Endodermal cell (in vitro differentiated cells): ENCODE measurements at regions not wholly inside any gene's neighbourhood (a gene's known extent, or its start where the extent isn't known, plus 50 kb on each side); places are given as distances from the start of the nearest gene placed in this dataset.

Experiments
- DNase-seq: peaks from one replicate; pipeline ENCODE4 v3.0.0-alpha.2; 2017
- H3K27ac ChIP-seq: 2 replicates; pipeline ENCODE4 v1.5.1; 2013; ENCODE audit warnings: mild to moderate bottlenecking, low read depth, low read length, moderate library complexity
- H3K27me3 ChIP-seq: 2 replicates; pipeline ENCODE4 v1.6.1; 2013; ENCODE audit warnings: mild to moderate bottlenecking, low read length, moderate library complexity; ENCODE audit not compliant: insufficient read depth, control insufficient read depth, poor library complexity, severe bottlenecking
- H3K36me3 ChIP-seq: 2 replicates; pipeline ENCODE4 v1.7.0; 2013; ENCODE audit warnings: mild to moderate bottlenecking, low read length, moderate library complexity; ENCODE audit not compliant: control insufficient read depth, insufficient read depth
- H3K4me1 ChIP-seq: one replicate; pipeline ENCODE4 v1.7.0; 2013; ENCODE audit warnings: low read length; ENCODE audit not compliant: control insufficient read depth, insufficient read depth
- H3K4me3 ChIP-seq: 2 replicates; pipeline ENCODE4 v1.5.1; 2013; ENCODE audit warnings: mild to moderate bottlenecking, low read length, moderate library complexity
- H3K9ac ChIP-seq: 2 replicates; pipeline ENCODE4 v1.6.1; 2013; ENCODE audit warnings: mild to moderate bottlenecking, low read length, moderate library complexity; ENCODE audit not compliant: poor library complexity, severe bottlenecking; ENCODE audit errors: extremely low read depth
- H3K9me3 ChIP-seq: 2 replicates; pipeline ENCODE4 v1.6.1; 2013; ENCODE audit warnings: mild to moderate bottlenecking, low read length, moderate library complexity; ENCODE audit not compliant: control insufficient read depth
- H3K27ac Mint-ChIP-seq: 2 replicates; pipeline ENCODE4 v1.8.0; 2020; ENCODE audit warnings: mixed read lengths
- H3K27me3 Mint-ChIP-seq: 2 replicates; pipeline ENCODE4 v1.8.0; 2021; ENCODE audit warnings: mild to moderate bottlenecking, mixed read lengths; ENCODE audit not compliant: insufficient read depth
- H3K36me3 Mint-ChIP-seq: 2 replicates; pipeline ENCODE4 v1.8.0; 2020; ENCODE audit warnings: low read depth, mixed read lengths
- H3K4me1 Mint-ChIP-seq: 2 replicates; pipeline ENCODE4 v1.8.0; 2020; ENCODE audit warnings: mixed read lengths
- H3K4me3 Mint-ChIP-seq: 2 replicates; pipeline ENCODE4 v1.8.0; 2020; ENCODE audit warnings: mild to moderate bottlenecking, moderate library complexity, mixed read lengths
- H3K9me3 Mint-ChIP-seq: 2 replicates; pipeline ENCODE4 v1.8.0; 2020; ENCODE audit warnings: mild to moderate bottlenecking, mixed read lengths
- WGBS, 2 experiments: methylation state at CpG; one replicate each; pipeline versions ENCODE4 v1.1.5 to v1.1.7; 2013; ENCODE audit warnings: missing lambda C conversion rate in 2 of 2, mixed read lengths in 1 of 2; ENCODE audit not compliant: insufficient coverage in 1 of 2, insufficient read length in 1 of 2; 5-methylcytosine and 5-hydroxymethylcytosine counted together
- TF ChIP-seq, protein P1 (sequence below): fragments of 200-600 bp; sonication (generic); conservative IDR thresholded peaks from 2 replicates; pipeline ENCODE4 v1.5.0; 2021; ENCODE audit warnings: antibody characterized with exemption, mild to moderate bottlenecking

DNA sequence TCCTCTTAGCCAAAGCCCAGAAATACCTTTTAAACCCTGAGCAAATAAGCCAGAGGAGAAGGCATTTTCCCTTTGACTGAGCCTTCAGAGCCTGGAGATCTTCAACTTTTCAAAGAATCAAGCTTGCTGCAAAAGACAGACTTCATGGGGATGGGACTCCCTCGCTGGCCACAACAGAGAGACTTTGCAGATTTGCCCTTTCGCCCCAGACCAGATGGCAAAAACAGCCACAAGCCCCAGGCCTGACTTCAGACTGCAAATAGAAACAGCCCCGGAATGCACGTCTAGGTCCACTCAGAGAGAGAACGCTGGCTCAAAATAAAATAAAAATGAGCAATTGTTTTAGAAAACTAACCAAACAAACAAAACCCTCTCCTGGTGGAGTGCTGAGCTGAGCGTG, 114.6 kb upstream of the MED13L start:
- TF ChIP-seq, protein P1, sequence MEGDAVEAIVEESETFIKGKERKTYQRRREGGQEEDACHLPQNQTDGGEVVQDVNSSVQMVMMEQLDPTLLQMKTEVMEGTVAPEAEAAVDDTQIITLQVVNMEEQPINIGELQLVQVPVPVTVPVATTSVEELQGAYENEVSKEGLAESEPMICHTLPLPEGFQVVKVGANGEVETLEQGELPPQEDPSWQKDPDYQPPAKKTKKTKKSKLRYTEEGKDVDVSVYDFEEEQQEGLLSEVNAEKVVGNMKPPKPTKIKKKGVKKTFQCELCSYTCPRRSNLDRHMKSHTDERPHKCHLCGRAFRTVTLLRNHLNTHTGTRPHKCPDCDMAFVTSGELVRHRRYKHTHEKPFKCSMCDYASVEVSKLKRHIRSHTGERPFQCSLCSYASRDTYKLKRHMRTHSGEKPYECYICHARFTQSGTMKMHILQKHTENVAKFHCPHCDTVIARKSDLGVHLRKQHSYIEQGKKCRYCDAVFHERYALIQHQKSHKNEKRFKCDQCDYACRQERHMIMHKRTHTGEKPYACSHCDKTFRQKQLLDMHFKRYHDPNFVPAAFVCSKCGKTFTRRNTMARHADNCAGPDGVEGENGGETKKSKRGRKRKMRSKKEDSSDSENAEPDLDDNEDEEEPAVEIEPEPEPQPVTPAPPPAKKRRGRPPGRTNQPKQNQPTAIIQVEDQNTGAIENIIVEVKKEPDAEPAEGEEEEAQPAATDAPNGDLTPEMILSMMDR, result no peak
- H3K4me1 Mint-ChIP-seq, result peaks cover 5% of the 10 kb centered on the region
- WGBS, 2 experiments, result 91 to 95% methylated on average over 3 to 6 of the region's 6 CpGs
- no peak overlapping the region for H3K27ac Mint-ChIP-seq
- no peak overlapping the region for H3K4me3 Mint-ChIP-seq
- H3K27me3 Mint-ChIP-seq, result peaks cover 2% of the 10 kb centered on the region
- no peak for DNase-seq
- H3K36me3 Mint-ChIP-seq, result no peaks in the 10 kb centered on the region
- no peak overlapping the region for H3K4me3 ChIP-seq
- H3K4me1 ChIP-seq, result no peaks in the 10 kb centered on the region
- H3K36me3 ChIP-seq, result no peaks in the 10 kb centered on the region
- no peak overlapping the region for H3K27ac ChIP-seq
- H3K9me3 Mint-ChIP-seq, result peaks cover 2% of the 10 kb centered on the region
- no peak overlapping the region for H3K9ac ChIP-seq
- H3K27me3 ChIP-seq, result no peaks in the 10 kb centered on the region
- H3K9me3 ChIP-seq, result peaks cover 7% of the 10 kb centered on the region

DNA sequence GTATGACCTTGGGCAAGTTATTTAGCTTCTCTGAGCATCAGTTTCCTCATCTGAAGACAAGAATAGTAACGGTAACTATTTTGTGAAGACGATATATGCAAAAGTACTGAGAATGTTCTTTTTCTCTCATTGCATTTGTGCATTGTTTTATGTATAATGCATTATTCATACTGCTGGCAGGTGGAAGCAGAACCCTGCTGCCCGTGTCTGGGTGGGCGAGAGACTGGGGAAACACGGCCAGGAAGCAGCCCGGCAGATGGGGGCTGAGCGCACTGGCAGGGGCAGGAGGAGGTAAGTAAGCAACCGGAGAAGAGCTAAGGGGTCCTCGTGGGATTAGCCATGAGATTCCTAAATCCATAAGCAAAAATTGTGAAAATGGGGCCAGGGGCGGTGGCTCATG, 115.8 kb upstream of the MED13L start:
- Mint-ChIP-seq H3K4me1 (peaks cover 5% of the 10 kb centered on the region), H3K27me3 (peaks cover 2% of the 10 kb centered on the region), H3K27ac (no peak overlapping the region), H3K9me3 (peaks cover 5% of the 10 kb centered on the region), H3K4me3 (no peak overlapping the region), H3K36me3 (no peaks in the 10 kb centered on the region)
- no peak for DNase-seq
- Histone ChIP-seq H3K4me1 (no peaks in the 10 kb centered on the region), H3K27ac (no peak overlapping the region), H3K9me3 (peaks cover 12% of the 10 kb centered on the region), H3K4me3 (no peak overlapping the region), H3K9ac (no peak overlapping the region), H3K36me3 (no peaks in the 10 kb centered on the region), H3K27me3 (no peaks in the 10 kb centered on the region)
- TF ChIP-seq, protein P1, result no peak
- WGBS, 2 experiments, result 78 to 83% methylated on average over 5 to 10 of the region's 10 CpGs

- Histone ChIP-seq H3K9me3 (peaks cover 20% of the 10 kb centered on the region), H3K27ac (no peak overlapping the region), H3K4me1 (no peaks in the 10 kb centered on the region), H3K27me3 (no peaks in the 10 kb centered on the region), H3K36me3 (no peaks in the 10 kb centered on the region), H3K4me3 (no peak overlapping the region), H3K9ac (no peak overlapping the region)
- Mint-ChIP-seq H3K36me3 (no peaks in the 10 kb centered on the region), H3K27ac (no peak overlapping the region), H3K4me3 (no peak overlapping the region), H3K27me3 (peaks cover 2% of the 10 kb centered on the region), H3K4me1 (peaks cover 5% of the 10 kb centered on the region), H3K9me3 (peaks cover 12% of the 10 kb centered on the region)
- TF ChIP-seq, protein P1, result no peak
- DNase-seq, result no peak
- WGBS, 2 experiments, result 85 to 87% methylated on average over 8 to 14 of the region's 14 CpGs
Measured at GRCh38 chr12:116393859-116394650, 116.6 kb upstream of the MED13L start.
